GM12865 (cell line): ENCODE measurements at regions not wholly inside any gene's neighbourhood (a gene's known extent, or its start where the extent isn't known, plus 50 kb on each side); places are given as distances from the start of the nearest gene placed in this dataset.
"Not testable (repeated sequence)": the region's sequence is repeated elsewhere in the genome, so short reads cannot be mapped to it uniquely, and the experiment has no call there.

Experiments
- DNase-seq: peaks from one replicate; pipeline ENCODE4 v3.0.0; 2010; ENCODE audit warnings: low read depth
- H3K4me3 ChIP-seq: 2 replicates; pipeline ENCODE4 v1.5.1; 2011; ENCODE audit warnings: mild to moderate bottlenecking, low read depth, low read length, control low read depth
- TF ChIP-seq, protein P1 (sequence below): IDR thresholded peaks from 2 replicates; pipeline ENCODE4 v1.5.1; 2011; ENCODE audit warnings: low read length, control low read depth, low read depth, inconsistent platforms; ENCODE audit not compliant: insufficient read depth; ENCODE audit errors: missing control alignments

DNA sequence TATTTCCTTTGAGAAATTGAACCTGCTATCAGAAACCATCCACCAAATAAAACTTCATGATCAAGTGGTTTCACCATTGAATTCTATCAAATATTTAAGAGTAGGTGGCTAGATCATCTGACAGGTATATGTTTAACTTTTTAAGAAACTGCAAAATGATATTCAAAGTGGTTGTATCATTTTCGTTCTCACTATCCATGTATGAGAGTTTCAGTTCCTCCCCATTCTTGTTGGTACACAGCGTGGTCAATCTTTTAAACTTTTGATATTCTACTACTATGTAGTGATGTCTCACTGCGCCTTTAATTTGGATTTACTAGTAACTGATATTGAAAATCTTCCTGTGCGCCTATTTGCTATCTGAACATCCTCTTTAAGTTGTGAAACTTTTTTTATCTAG lies 163.7 kb downstream of the CYB561 start:
- DNase-seq: peak; percentile 2
- H3K4me3 ChIP-seq: no peak overlapping the region
- TF ChIP-seq, protein P1, sequence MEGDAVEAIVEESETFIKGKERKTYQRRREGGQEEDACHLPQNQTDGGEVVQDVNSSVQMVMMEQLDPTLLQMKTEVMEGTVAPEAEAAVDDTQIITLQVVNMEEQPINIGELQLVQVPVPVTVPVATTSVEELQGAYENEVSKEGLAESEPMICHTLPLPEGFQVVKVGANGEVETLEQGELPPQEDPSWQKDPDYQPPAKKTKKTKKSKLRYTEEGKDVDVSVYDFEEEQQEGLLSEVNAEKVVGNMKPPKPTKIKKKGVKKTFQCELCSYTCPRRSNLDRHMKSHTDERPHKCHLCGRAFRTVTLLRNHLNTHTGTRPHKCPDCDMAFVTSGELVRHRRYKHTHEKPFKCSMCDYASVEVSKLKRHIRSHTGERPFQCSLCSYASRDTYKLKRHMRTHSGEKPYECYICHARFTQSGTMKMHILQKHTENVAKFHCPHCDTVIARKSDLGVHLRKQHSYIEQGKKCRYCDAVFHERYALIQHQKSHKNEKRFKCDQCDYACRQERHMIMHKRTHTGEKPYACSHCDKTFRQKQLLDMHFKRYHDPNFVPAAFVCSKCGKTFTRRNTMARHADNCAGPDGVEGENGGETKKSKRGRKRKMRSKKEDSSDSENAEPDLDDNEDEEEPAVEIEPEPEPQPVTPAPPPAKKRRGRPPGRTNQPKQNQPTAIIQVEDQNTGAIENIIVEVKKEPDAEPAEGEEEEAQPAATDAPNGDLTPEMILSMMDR: no peak

DNA sequence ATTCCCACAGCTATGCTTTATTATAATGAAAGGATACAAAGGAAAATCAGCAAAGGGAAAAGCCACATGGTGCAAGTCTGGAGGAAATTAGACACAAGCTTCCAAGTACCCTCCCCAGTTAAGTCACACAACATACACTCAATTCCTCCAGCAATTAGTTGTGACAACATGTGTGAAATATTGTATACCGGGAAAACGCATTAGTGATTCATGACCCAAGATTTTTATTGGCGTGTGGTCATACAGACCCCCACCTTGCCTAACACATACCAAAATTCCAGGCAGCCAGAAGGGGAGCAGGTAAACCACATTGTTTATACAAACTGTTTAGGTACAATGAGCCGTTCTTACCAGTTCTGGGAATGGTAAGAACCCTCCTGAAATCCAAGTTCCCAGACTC lies 160.6 kb downstream of the CYB561 start:
- TF ChIP-seq, protein P1: no peak
- no peak for DNase-seq
- H3K4me3 ChIP-seq: no peak overlapping the region

DNA sequence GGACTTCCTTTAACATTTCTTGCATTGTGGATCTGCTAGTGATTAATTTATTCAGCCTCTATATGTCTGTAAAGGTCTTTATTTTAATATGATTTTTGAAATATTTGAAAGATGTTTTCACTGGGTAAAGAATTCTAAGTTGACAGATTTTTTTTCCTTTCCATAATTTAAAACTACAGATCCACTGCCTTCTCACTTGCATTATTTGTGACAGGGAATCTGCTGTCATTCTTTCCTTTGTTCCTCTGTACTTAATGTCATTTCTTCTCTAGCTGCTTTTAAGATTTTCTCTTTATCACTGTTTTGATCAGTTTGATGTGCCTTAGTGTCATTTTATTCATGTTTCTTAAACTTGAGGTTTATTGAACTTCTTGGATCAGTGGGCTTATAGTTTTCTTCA lies 159.9 kb downstream of the CYB561 start:
- no peak for DNase-seq
- TF ChIP-seq, protein P1: no peak
- H3K4me3 ChIP-seq: no peak overlapping the region

DNA sequence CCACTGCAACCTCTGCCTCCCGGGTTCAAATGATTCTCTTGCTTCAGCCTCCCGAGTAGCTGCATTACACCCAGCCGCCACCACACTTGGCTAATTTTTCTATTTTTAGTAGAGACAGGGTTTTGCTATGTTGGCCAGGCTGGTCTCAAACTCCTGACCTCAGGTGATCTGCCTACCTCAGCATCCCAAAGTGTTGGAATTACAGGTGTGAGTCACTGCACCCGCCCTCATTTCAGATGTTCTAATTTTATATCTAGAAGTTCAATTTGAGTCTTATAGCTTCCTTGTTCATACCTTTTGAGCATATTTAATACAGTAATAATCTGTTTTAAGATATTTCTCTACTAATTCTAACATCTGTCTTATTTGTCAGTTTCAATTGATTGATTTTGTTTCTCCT lies 159.1 kb downstream of the CYB561 start:
- not testable (repeated sequence) for H3K4me3 ChIP-seq, DNase-seq

DNA sequence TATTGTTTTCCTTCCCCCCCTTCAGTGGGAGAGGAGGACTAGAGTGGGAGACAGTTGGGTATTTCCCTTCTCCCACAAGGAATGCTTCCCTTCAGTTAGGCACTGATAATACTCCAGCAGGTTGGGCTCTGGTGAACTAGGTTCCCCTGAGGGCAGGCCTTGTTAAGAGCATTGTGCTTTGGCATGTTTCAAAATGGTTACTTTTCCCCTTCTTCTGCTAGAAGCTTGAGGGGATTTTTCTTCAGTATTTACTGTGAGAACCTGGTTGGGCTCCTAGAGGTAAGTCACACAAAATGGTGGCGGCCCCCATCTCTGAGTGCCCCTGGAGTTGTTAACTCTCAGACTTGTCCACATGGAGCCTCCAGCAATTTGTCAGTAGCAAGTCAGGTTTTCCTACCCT lies 156.2 kb downstream of the CYB561 start:
- DNase-seq: no peak
- TF ChIP-seq, protein P1: no peak
- no peak overlapping the region for H3K4me3 ChIP-seq

DNA sequence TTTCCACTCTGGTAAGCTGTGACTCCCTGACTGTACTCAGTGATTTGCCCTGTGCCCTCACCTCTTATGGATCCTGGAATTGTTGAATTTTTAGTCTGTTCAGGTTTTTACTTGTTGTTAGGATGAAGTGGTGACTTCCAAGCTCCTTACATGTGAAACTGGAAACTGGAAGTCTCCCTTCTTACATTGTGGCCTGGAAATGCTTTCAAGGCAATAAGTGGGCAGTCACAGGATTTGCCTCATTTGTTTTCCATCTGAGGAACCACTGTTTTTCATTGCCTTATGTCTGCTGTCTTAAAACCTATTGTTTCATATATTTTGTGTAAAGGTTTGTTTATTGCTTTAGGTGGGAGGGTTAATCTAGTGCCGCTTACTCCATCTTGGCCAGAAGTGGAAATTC lies 155.8 kb downstream of the CYB561 start:
- no peak overlapping the region for H3K4me3 ChIP-seq
- TF ChIP-seq, protein P1: no peak
- DNase-seq: no peak

DNA sequence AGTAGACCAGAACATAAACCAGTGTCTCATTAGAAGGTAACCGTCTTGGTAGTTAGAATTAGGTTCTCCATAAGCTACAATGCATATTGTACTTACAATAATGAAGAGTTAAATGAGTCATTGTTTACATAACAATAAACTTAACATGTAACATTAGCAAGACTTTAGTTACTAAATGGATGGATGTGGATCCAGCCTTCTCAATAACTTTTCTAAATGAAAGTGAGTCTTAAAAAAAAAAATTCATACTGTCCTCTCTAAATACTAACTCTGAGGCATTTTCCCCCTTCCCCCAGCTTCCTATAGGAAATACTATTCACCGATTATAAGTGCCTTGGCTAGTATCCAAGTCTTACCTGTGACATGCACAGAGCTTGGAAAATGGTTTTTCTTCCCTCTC lies 155.3 kb downstream of the CYB561 start:
- TF ChIP-seq, protein P1: no peak
- DNase-seq: no peak
- H3K4me3 ChIP-seq: no peak overlapping the region
